ENCODE measurements at regions not wholly inside any gene's neighbourhood (a gene's known extent, or its start where the extent isn't known, plus 50 kb on each side); places are given as distances from the start of the nearest gene placed in this dataset.
A peak's percentile ranks its signal among the peaks of the same experiment; 100 is the strongest.

DNA sequence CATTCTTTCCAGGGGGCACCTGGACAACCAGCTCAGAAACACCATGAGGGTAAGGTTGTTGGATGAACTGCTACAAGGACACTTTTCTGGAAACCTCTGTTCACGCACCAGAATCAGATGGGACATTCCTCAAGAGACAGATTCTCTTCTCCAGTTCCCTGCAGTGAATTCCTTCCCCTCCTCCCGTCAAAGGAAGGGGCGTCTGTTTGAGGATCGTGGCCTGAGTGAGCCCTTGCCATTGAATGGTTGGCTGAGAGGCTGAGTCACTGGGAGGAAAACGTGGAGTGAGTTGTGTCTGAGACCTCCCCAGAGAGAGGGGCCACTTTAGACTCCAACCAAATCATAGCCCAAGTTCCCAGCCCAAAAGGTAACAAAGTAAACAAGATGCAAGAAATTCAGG lies 79.4 kb upstream of the ZNF507 start:
- no peak for DNase-seq

DNA sequence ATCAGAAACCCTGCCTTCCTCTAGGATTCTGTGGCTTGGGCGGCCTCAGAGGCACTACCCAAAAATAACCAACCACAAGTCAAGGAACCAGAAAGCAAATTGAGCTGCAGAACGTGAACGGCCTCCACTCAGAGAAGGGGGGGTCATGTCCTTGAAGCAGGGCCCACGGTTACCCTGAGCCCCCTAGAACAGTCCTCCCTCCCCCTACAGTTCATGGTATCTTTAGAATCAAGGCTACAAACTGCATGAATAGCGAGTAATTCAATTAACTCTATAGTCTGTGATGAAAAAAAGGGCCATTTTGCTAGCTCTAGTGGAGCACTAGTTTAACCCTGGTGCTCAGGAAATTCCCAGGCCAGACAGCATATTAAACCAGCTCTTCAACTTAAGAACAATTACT lies 79.0 kb upstream of the ZNF507 start:
- DNase-seq: no peak

DNA sequence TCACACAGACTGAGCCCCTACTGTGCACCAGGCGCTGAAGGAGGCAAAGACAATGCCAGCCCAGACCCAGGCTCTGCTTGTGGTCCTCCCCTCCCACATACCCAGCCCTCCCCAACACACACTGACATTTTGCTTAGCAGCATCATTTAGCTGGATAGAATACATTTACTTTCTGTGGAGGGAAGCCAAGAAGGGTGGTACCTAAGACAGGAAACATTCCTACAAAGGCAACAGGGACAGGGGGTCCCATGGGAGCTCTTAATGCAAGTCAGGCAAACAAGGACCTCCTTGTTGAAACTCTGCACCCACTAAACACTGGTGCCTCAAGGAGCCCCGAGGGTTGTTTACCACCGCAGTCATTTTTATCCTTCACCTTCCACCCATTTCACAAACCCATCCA lies 77.0 kb upstream of the ZNF507 start:
- no peak for DNase-seq

DNA sequence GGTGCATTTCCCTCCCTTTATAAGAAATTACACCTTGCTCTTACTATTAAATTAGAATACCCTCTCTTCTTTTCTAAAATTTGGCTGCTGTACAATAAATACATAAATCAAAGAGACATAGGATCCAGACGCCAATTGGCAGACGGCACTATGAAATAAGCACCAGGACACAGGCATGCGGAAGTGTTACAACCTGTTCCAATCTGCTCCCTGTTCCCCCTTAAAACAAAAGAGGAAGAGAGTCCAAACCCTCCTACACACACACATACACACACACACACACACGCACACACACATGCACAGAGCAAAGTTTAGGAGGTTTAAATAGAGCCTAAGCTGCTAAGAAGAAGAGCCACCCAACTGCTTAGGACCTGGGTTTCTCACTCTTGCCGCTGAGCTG lies 75.6 kb upstream of the ZNF507 start:
- DNase-seq: no peak

DNA sequence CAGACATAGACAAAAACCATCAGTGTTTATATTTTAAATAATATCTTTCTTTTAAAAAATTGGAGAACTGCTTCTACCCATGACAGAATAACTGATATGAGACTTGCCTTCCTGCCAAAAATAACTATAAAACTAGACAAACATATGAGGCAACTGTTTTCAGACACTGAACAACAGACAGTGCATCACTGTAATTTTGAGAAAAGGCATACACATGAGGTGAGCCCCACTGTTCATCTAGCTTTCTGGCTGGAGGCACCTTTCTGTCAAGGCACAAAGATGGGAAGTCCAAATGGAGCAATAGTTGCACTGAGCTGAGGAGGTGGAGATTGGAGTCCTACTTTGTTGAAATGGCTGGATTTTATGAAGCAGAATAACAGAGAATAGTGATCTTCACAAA lies 71.9 kb upstream of the ZNF507 start:
- DNase-seq: no peak

DNA sequence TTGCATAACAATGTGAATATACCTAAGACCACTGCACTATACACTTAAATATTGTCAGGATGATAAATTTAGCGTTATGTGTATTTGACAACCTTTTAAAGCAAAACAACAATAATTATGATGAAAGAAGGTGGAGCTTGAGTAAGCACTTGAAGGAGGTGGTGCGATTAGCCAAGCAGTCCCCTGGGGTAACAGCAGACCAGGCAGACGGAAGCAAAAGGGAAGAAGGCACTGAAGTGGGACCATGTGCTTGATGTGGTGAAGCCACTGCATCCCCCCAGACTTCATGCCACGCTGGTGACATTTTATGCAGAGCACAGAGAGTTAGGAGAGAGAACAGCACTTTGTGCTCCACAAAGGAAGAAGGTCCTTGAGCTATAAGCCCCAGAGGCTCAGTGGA lies 58.3 kb upstream of the ZNF507 start:
- DNase-seq: no peak

DNA sequence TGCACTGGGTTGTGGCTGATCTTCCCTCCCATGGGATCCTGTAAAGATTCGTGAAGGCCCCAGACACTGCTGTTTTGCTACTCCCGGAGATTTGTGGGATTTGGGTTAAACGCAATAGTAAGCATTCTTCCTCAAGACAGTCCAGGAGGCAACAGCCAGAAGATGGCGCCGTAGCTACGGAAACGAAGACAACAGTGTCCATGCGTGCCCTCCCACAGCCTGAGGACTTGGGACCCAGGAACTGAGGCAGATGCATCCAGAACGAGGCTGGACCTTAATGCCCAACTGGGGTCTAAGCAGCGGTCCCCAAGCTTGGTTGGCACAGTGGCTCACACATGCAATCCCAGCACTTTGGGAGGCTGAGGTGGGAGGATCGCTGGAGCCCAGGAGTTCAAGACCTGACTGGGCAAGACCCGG lies 57.6 kb upstream of the ZNF507 start:
- peak; percentile 32 for DNase-seq

DNA sequence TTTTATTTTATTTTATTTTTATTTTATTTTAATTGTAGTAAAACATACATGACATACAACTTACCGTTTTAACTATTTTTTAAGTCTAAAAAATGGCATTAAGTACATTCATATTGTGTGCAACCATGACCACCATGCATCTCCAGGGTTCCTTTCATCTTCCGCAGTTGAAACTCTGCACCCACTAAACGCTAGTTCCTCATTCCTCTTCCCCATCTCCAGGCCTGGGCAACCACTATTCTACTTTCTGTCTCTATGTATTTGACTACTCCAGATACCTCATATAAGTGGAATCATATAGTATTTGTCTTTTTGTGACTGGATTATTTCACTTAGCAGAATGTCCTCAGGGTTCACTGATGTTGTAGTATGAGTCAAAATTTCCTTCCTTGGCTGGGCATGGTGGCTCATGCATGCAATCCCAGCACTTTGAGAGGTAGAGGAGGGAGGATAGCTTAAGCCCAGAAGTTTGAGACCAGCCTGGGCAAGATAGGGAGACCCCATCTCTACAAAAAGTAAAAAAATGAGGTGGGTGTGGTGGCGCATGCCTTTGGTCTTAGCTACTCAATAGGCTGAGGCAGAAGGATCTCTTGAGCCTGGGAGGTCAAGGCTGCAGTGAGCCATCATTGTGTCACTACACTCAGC lies 55.7 kb upstream of the ZNF507 start:
- DNase-seq: no peak

DNA sequence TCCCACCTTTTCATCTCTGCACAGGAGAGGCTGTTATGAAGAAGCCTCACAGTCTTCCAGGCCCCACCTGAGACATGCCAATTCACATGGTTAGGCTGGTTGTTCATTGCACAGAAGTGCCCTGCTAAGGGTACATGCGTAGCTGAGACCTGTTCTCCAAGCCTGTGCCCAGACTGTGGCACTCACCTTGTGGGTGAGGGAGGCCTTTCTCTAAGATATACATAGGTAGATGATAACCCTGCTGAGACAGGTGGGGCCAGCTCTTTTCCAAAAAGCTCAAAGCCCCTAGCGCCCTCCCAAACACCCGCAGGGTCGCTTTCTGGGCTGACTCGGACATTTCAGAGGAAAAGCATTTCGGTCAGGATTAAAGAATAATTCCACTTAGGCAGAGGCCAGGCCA lies 53.5 kb upstream of the ZNF507 start:
- DNase-seq: no peak

DNA sequence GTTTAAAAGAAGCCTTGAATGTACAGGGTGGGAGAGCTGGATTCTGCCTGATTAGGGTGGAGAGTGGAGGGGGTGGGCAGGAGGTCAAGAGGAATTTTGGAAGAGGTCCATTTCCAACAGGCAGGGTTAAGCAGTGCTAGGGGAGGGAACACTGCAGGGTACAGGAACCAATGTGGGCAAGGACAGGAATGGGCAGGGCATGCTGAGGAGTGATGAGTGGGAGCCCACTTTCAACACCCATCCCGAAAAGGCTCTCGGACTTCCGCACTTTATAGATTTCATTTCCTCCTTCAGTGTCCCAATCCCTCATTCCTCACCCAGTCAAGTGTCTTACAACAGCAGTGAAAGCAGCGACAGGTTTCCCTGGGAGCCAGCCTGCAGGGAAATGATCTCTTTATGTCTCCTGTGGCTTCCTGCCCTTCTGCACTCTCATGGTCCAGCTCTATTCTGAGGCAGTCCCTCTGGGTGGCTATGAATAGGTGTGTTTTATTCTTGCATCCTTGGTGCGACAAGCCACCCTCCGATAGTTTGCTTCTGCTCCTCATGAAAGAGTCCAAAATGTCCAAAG lies 50.5 kb upstream of the ZNF507 start:
- no peak for DNase-seq

Data from DMS153 (cell line).